SJCRH30 (cell line): ENCODE measurements at regions not wholly inside any gene's neighbourhood (a gene's known extent, or its start where the extent isn't known, plus 50 kb on each side); places are given as distances from the start of the nearest gene placed in this dataset.
A peak's percentile ranks its signal among the peaks of the same experiment; 100 is the strongest.
"Not testable (repeated sequence)": the region's sequence is repeated elsewhere in the genome, so short reads cannot be mapped to it uniquely, and the experiment has no call there.

ENCODE experiments used
- DNase-seq, 2 experiments: peaks; one replicate each; pipeline ENCODE4 v3.0.0-alpha.2; 2015 to 2020
- H3K27ac ChIP-seq: fragments of 250-450 bp; sonication (Bioruptor Pico); 2 replicates; pipeline ENCODE4 v1.5.1; 2020; ENCODE audit warnings: mild to moderate bottlenecking, moderate library complexity
- H3K27me3 ChIP-seq: fragments of 250-450 bp; sonication (Bioruptor Pico); 2 replicates; pipeline ENCODE4 v1.5.1; 2020; ENCODE audit warnings: mild to moderate bottlenecking, moderate library complexity
- H3K36me3 ChIP-seq: fragments of 250-450 bp; sonication (Bioruptor Pico); 2 replicates; pipeline ENCODE4 v1.5.1; 2020; ENCODE audit warnings: mild to moderate bottlenecking, moderate library complexity
- H3K4me1 ChIP-seq: fragments of 250-450 bp; sonication (Bioruptor Pico); 2 replicates; pipeline ENCODE4 v1.5.1; 2020; ENCODE audit warnings: mild to moderate bottlenecking, moderate library complexity
- H3K4me3 ChIP-seq: fragments of 250-450 bp; sonication (Bioruptor Pico); 2 replicates; pipeline ENCODE4 v1.5.1; 2020; ENCODE audit warnings: mild to moderate bottlenecking, moderate library complexity
- H3K9me3 ChIP-seq: fragments of 250-450 bp; sonication (Bioruptor Pico); replicated peaks from 2 replicates; pipeline ENCODE4 v1.5.1; 2020; ENCODE audit warnings: mild to moderate bottlenecking, moderate library complexity

- Histone ChIP-seq H3K9me3 (no peaks in the 10 kb centered on the region), H3K36me3 (no peaks in the 10 kb centered on the region), H3K4me3 (no peak overlapping the region), H3K4me1 (no peaks in the 10 kb centered on the region), H3K27me3 (no peaks in the 10 kb centered on the region), H3K27ac (no peak overlapping the region)
- no peak for DNase-seq
Observed at GRCh38 chr4:66565801-66566200, 895.5 kb upstream of the EPHA5 start.

- H3K4me3 ChIP-seq: peak overlapping the region; percentile 33
- no peaks in the 10 kb centered on the region for H3K9me3 ChIP-seq
- H3K27me3 ChIP-seq: no peaks in the 10 kb centered on the region
- DNase-seq: peak; percentile 9 to 39
- no peaks in the 10 kb centered on the region for H3K4me1 ChIP-seq
- H3K27ac ChIP-seq: no peak overlapping the region
- no peaks in the 10 kb centered on the region for H3K36me3 ChIP-seq
Observed at GRCh38 chr4:66564901-66565651, 894.8 kb upstream of the EPHA5 start.

- H3K9me3 ChIP-seq: no peaks in the 10 kb centered on the region
- H3K27ac ChIP-seq: no peak overlapping the region
- H3K36me3 ChIP-seq: no peaks in the 10 kb centered on the region
- H3K4me3 ChIP-seq: no peak overlapping the region
- H3K27me3 ChIP-seq: no peaks in the 10 kb centered on the region
- no peaks in the 10 kb centered on the region for H3K4me1 ChIP-seq
- no peak for DNase-seq
Observed at GRCh38 chr4:66562276-66562806, 892.1 kb upstream of the EPHA5 start.

- H3K4me3 ChIP-seq, H3K27me3 ChIP-seq, H3K9me3 ChIP-seq, H3K4me1 ChIP-seq, DNase-seq, H3K36me3 ChIP-seq, H3K27ac ChIP-seq: not testable (repeated sequence)
Observed at GRCh38 chr4:66561465-66562053, 891.3 kb upstream of the EPHA5 start.

GRCh38 chr4:66558651-66559050 is 888.4 kb upstream of the EPHA5 start:
- Histone ChIP-seq H3K4me1 (no peaks in the 10 kb centered on the region), H3K9me3 (no peaks in the 10 kb centered on the region)
- no peak for DNase-seq

GRCh38 chr4:66556651-66557278 is 886.5 kb upstream of the EPHA5 start:
- H3K27ac ChIP-seq: no peak overlapping the region
- H3K36me3 ChIP-seq: no peaks in the 10 kb centered on the region
- no peaks in the 10 kb centered on the region for H3K4me1 ChIP-seq
- no peaks in the 10 kb centered on the region; the same call in 1 of the 2 replicates for H3K27me3 ChIP-seq
- H3K4me3 ChIP-seq: no peak overlapping the region
- no peaks in the 10 kb centered on the region for H3K9me3 ChIP-seq
- no peak for DNase-seq

More at GRCh38 chr4:66558651-66559050, 888.4 kb upstream of the EPHA5 start:
- Histone ChIP-seq H3K4me3 (no peak overlapping the region), H3K27me3 (no peaks in the 10 kb centered on the region; the same call in 1 of the 2 replicates), H3K36me3 (no peaks in the 10 kb centered on the region), H3K27ac (no peak overlapping the region)

- Histone ChIP-seq H3K4me3 (no peak overlapping the region), H3K27me3 (no peaks in the 10 kb centered on the region; the same call in 1 of the 2 replicates), H3K9me3 (no peaks in the 10 kb centered on the region), H3K27ac (no peak overlapping the region), H3K4me1 (no peaks in the 10 kb centered on the region), H3K36me3 (no peaks in the 10 kb centered on the region)
- no peak for DNase-seq
Observed at GRCh38 chr4:66555301-66555700, 885.0 kb upstream of the EPHA5 start.

GRCh38 chr4:66554826-66555225 is 884.5 kb upstream of the EPHA5 start:
- no peaks in the 10 kb centered on the region for H3K36me3 ChIP-seq
- H3K4me1 ChIP-seq: no peaks in the 10 kb centered on the region
- DNase-seq: no peak
- H3K9me3 ChIP-seq: no peaks in the 10 kb centered on the region
- no peak overlapping the region for H3K4me3 ChIP-seq
- no peaks in the 10 kb centered on the region; the same call in 1 of the 2 replicates for H3K27me3 ChIP-seq
- H3K27ac ChIP-seq: no peak overlapping the region

- H3K4me1 ChIP-seq, H3K4me3 ChIP-seq, H3K36me3 ChIP-seq, H3K27me3 ChIP-seq, H3K9me3 ChIP-seq, DNase-seq, H3K27ac ChIP-seq: not testable (repeated sequence)
Observed at GRCh38 chr4:66545301-66545700, 875.0 kb upstream of the EPHA5 start.

GRCh38 chr4:66544281-66544680 is 874.0 kb upstream of the EPHA5 start:
- H3K9me3 ChIP-seq: no peaks in the 10 kb centered on the region
- no peak overlapping the region for H3K27ac ChIP-seq
- no peaks in the 10 kb centered on the region for H3K27me3 ChIP-seq
- no peaks in the 10 kb centered on the region for H3K36me3 ChIP-seq
- DNase-seq: no peak
- no peaks in the 10 kb centered on the region for H3K4me1 ChIP-seq
- H3K4me3 ChIP-seq: no peak overlapping the region

- Histone ChIP-seq H3K4me1 (no peaks in the 10 kb centered on the region), H3K27ac (no peak overlapping the region), H3K36me3 (no peaks in the 10 kb centered on the region), H3K27me3 (no peaks in the 10 kb centered on the region), H3K9me3 (no peaks in the 10 kb centered on the region), H3K4me3 (no peak overlapping the region)
- no peak for DNase-seq
Observed at GRCh38 chr4:66539745-66540144, 869.5 kb upstream of the EPHA5 start.

GRCh38 chr4:66524781-66525180 is 854.5 kb upstream of the EPHA5 start:
- no peak for DNase-seq
- Histone ChIP-seq H3K4me1 (no peaks in the 10 kb centered on the region), H3K27me3 (no peaks in the 10 kb centered on the region), H3K27ac (no peak overlapping the region), H3K9me3 (no peaks in the 10 kb centered on the region), H3K36me3 (no peaks in the 10 kb centered on the region), H3K4me3 (no peak overlapping the region)

- Histone ChIP-seq H3K4me3 (no peak overlapping the region), H3K36me3 (no peaks in the 10 kb centered on the region), H3K9me3 (no peaks in the 10 kb centered on the region), H3K27ac (no peak overlapping the region), H3K27me3 (no peaks in the 10 kb centered on the region), H3K4me1 (no peaks in the 10 kb centered on the region)
- DNase-seq: no peak
Observed at GRCh38 chr4:66522244-66522643, 852.0 kb upstream of the EPHA5 start.

GRCh38 chr4:66516940-66517339 is 846.7 kb upstream of the EPHA5 start:
- no peak overlapping the region for H3K4me3 ChIP-seq
- no peaks in the 10 kb centered on the region for H3K4me1 ChIP-seq
- DNase-seq: no peak
- no peaks in the 10 kb centered on the region for H3K9me3 ChIP-seq
- H3K27ac ChIP-seq: no peak overlapping the region
- H3K27me3 ChIP-seq: no peaks in the 10 kb centered on the region
- H3K36me3 ChIP-seq: no peaks in the 10 kb centered on the region

GRCh38 chr4:66506985-66507384 is 836.7 kb upstream of the EPHA5 start:
- Histone ChIP-seq H3K27me3 (no peaks in the 10 kb centered on the region), H3K4me1 (no peaks in the 10 kb centered on the region), H3K9me3 (no peaks in the 10 kb centered on the region), H3K4me3 (no peak overlapping the region), H3K27ac (no peak overlapping the region), H3K36me3 (no peaks in the 10 kb centered on the region)
- no peak for DNase-seq
